Type B pancreatic cell (in vitro differentiated cells): ENCODE measurements at regions not wholly inside any gene's neighbourhood (a gene's known extent, or its start where the extent isn't known, plus 50 kb on each side); places are given as distances from the start of the nearest gene placed in this dataset.

Experiments used
- DNase-seq: peaks from one replicate; pipeline ENCODE4 v3.0.0; 2021; ENCODE audit warnings: mixed read lengths; ENCODE audit not compliant: unreplicated experiment; ENCODE audit errors: extremely low spot score
- H3K27ac Mint-ChIP-seq: 2 replicates; pipeline ENCODE4 v1.8.0; 2021; ENCODE audit warnings: mild to moderate bottlenecking, mixed read lengths
- H3K27me3 Mint-ChIP-seq: 2 replicates; pipeline ENCODE4 v1.8.0; 2021; ENCODE audit warnings: mixed read lengths
- H3K36me3 Mint-ChIP-seq: 2 replicates; pipeline ENCODE4 v1.8.0; 2021; ENCODE audit warnings: mixed read lengths
- H3K4me1 Mint-ChIP-seq: one replicate; pipeline ENCODE4 v1.8.0; 2021; ENCODE audit warnings: mixed read lengths; ENCODE audit not compliant: unreplicated experiment
- H3K4me3 Mint-ChIP-seq: 2 replicates; pipeline ENCODE4 v1.8.0; 2021; ENCODE audit warnings: mild to moderate bottlenecking, mixed read lengths
- H3K9me3 Mint-ChIP-seq: 2 replicates; pipeline ENCODE4 v1.8.0; 2021; ENCODE audit warnings: mixed read lengths
- TF ChIP-seq, protein P1 (sequence below): fragments of 200-600 bp; sonication (generic); conservative IDR thresholded peaks from 2 replicates; pipeline ENCODE4 v1.5.0; 2021; ENCODE audit warnings: antibody characterized with exemption, mild to moderate bottlenecking

DNA sequence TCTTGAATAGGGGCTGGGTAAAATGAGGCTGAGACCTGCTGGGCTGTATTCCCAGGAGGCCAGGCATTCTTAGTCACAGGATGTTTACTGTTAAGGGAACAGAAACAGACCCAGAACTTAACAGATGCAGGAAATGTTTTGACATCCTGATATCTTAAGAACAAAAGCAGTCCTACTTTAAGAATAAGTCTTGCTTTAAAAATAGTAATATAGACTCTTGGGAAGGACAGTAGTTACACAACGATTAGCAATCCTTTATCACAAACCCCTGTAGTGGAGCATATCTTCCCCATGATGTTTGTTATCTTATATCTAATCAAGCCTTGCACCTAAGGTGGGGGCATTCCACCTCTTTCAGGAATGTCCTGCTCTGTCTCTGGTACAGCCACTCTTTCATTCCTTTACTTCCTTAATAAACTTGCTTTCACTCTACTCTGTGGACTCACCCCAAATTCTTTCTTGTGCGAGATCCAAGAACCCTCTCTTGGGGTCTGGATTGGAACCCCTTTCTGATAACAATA is 493.7 kb upstream of the SULF2 start:
- Mint-ChIP-seq H3K9me3 (no peaks in the 10 kb centered on the region), H3K4me3 (no peak overlapping the region), H3K27me3 (no peaks in the 10 kb centered on the region), H3K4me1 (peaks cover 57% of the 10 kb centered on the region), H3K36me3 (no peaks in the 10 kb centered on the region), H3K27ac (no peak overlapping the region)
- TF ChIP-seq, protein P1, sequence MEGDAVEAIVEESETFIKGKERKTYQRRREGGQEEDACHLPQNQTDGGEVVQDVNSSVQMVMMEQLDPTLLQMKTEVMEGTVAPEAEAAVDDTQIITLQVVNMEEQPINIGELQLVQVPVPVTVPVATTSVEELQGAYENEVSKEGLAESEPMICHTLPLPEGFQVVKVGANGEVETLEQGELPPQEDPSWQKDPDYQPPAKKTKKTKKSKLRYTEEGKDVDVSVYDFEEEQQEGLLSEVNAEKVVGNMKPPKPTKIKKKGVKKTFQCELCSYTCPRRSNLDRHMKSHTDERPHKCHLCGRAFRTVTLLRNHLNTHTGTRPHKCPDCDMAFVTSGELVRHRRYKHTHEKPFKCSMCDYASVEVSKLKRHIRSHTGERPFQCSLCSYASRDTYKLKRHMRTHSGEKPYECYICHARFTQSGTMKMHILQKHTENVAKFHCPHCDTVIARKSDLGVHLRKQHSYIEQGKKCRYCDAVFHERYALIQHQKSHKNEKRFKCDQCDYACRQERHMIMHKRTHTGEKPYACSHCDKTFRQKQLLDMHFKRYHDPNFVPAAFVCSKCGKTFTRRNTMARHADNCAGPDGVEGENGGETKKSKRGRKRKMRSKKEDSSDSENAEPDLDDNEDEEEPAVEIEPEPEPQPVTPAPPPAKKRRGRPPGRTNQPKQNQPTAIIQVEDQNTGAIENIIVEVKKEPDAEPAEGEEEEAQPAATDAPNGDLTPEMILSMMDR, result no peak
- DNase-seq, result no peak

DNA sequence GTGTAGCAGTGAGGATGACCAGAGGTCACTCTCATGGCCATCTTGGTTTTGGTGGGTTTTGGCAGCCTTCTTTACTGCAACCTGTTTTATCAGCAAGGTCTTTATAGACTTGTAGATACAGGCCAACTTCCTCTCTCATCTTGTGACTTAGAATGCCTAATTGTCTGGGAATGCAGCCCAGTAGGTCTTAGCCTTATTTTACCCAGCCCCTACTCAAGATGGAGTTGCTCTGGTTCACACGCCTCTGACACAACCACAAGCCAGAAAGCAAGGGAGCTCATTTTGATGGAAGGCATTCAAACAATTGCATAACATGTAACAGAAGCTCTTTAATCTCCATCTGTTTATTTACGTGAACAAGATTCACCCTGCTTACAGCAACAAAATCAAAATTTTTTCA is 492.0 kb upstream of the SULF2 start:
- Mint-ChIP-seq H3K4me1 (peaks cover 49% of the 10 kb centered on the region), H3K27me3 (no peaks in the 10 kb centered on the region), H3K4me3 (no peak overlapping the region), H3K9me3 (no peaks in the 10 kb centered on the region), H3K27ac (no peak overlapping the region), H3K36me3 (no peaks in the 10 kb centered on the region)
- TF ChIP-seq, protein P1, result no peak
- DNase-seq, result no peak

DNA sequence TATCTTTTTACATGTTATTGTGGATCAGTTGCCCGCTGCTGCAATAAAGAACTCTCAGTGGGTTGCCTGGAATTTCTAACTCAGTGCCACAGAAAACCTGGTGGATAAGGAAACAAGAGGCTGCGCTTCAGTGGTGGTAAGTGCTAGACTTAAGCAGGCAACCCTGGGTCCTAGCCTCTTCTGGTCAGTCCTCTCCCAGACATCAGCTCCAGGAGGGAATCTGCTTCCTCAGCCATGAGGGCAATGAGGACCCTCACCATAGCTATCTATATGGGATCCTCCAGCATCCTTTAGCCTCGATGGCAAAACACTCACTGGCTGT is 490.7 kb upstream of the SULF2 start:
- no peaks in the 10 kb centered on the region for H3K9me3 Mint-ChIP-seq
- no peak for DNase-seq
- no peaks in the 10 kb centered on the region for H3K36me3 Mint-ChIP-seq
- no peaks in the 10 kb centered on the region for H3K27me3 Mint-ChIP-seq
- TF ChIP-seq, protein P1, result no peak
- peak overlapping the region; percentile 1 for H3K4me3 Mint-ChIP-seq
- no peak overlapping the region for H3K27ac Mint-ChIP-seq
- peaks cover 40% of the 10 kb centered on the region for H3K4me1 Mint-ChIP-seq

DNA sequence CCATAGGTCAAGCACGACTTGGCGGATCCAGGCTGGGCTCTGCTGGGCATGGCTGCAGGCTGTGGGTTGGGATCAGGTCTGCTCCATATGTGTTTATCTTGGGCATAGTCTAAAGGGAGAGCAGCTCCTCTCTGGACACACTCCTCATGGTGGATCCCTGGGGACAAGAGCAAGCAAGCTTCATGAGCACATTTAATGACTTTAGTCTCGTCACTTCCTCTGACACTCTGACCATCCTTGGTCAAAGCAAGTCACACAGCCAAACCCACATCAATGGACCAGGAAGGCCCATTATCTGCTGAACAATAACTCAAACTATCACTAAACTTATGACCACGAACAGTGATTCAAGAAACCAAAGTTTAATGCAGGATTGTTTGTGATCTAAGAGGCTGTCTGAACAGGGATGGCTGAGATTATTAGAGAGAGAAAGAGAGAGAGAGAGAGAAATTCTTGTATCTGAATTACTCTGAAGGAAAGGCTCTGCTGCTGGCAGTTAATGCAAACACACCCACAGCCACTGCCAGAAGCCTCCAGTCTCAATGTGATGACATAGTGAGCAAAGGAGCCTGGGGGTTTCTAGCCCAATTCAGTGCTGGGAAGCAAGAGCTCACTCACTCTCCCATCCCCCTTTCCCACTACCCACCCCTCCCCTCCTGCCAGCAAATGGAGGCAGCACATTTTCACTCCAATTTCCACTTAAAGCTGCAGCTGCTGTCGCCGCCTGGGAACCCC is 490.2 kb upstream of the SULF2 start:
- Mint-ChIP-seq H3K4me3 (peak overlapping the region; percentile 1), H3K9me3 (no peaks in the 10 kb centered on the region), H3K4me1 (peaks cover 40% of the 10 kb centered on the region), H3K27ac (no peak overlapping the region), H3K36me3 (no peaks in the 10 kb centered on the region), H3K27me3 (no peaks in the 10 kb centered on the region)
- TF ChIP-seq, protein P1, result no peak
- no peak for DNase-seq

DNA sequence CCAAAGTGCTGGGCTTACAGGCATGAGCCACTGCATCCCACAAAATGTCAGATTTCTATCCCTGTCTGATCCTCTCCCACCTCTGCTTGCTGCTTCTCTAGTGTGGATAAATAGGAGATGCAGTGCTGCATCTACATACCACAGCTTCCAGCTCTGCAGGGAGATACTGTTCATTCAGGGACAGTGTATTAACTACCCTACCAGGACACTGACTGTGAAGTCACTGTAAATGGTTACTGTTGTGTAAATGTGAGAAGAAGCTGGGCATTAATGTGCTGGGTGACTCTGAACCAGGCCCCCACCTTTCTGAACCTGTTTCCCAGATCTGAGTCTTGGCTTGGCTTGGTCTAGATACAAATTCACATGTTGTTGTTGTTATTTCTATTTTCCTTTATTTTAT is 488.6 kb upstream of the SULF2 start:
- Mint-ChIP-seq H3K27ac (no peak overlapping the region), H3K27me3 (peaks cover 3% of the 10 kb centered on the region), H3K36me3 (no peaks in the 10 kb centered on the region), H3K4me3 (no peak overlapping the region), H3K9me3 (no peaks in the 10 kb centered on the region), H3K4me1 (peaks cover 41% of the 10 kb centered on the region)
- DNase-seq, result no peak
- TF ChIP-seq, protein P1, result no peak
